ENCODE measurements at regions not wholly inside any gene's neighbourhood (a gene's known extent, or its start where the extent isn't known, plus 50 kb on each side); places are given as distances from the start of the nearest gene placed in this dataset.

GRCh38 chr3:132196113-132196512 lies 121.1 kb upstream of the ACP3 start:
- TF ChIP-seq POLR2AphosphoS5 (IDR thresholded peaks at IDR 0.05; ENCODE audit: low read depth, low read length) (no peak), POLR2A (IDR thresholded peaks at IDR 0.05; ENCODE audit: low read depth, low read length) (no peak), TAF1 (IDR thresholded peaks at IDR 0.05; ENCODE audit: borderline replicate concordance, low read depth, low read length) (no peak)
- FAIRE-seq: no peak
- no peak for DNase-seq (ENCODE audit: insufficient read length)

- DNase-seq (ENCODE audit: insufficient read length) (no peak), FAIRE-seq (no peak)
- TF ChIP-seq POLR2A (IDR thresholded peaks at IDR 0.05; ENCODE audit: low read depth, low read length) (no peak), TAF1 (IDR thresholded peaks at IDR 0.05; ENCODE audit: borderline replicate concordance, low read depth, low read length) (no peak), POLR2AphosphoS5 (IDR thresholded peaks at IDR 0.05; ENCODE audit: low read depth, low read length) (no peak)
Measured at GRCh38 chr3:132198516-132198915, 118.7 kb upstream of the ACP3 start.

- FAIRE-seq: no peak
- no peak for TF ChIP-seq POLR2A (IDR thresholded peaks at IDR 0.05; ENCODE audit: low read depth, low read length)
- TF ChIP-seq TAF1 (IDR thresholded peaks at IDR 0.05; ENCODE audit: borderline replicate concordance, low read depth, low read length): no peak
- no peak for TF ChIP-seq POLR2AphosphoS5 (IDR thresholded peaks at IDR 0.05; ENCODE audit: low read depth, low read length)
- DNase-seq (ENCODE audit: insufficient read length): no peak
Measured at GRCh38 chr3:132199451-132199850, 117.8 kb upstream of the ACP3 start.

- no peak for TF ChIP-seq POLR2A (IDR thresholded peaks at IDR 0.05; ENCODE audit: low read depth, low read length)
- TF ChIP-seq POLR2AphosphoS5 (IDR thresholded peaks at IDR 0.05; ENCODE audit: low read depth, low read length): no peak
- no peak for TF ChIP-seq TAF1 (IDR thresholded peaks at IDR 0.05; ENCODE audit: borderline replicate concordance, low read depth, low read length)
- FAIRE-seq (no peak), DNase-seq (ENCODE audit: insufficient read length) (no peak)
Measured at GRCh38 chr3:132202586-132202985, 114.6 kb upstream of the ACP3 start.

GRCh38 chr3:132203889-132204596 lies 113.2 kb upstream of the ACP3 start:
- no peak for TF ChIP-seq POLR2A (IDR thresholded peaks at IDR 0.05; ENCODE audit: low read depth, low read length)
- TF ChIP-seq POLR2AphosphoS5 (IDR thresholded peaks at IDR 0.05; ENCODE audit: low read depth, low read length): no peak
- TF ChIP-seq TAF1 (IDR thresholded peaks at IDR 0.05; ENCODE audit: borderline replicate concordance, low read depth, low read length): no peak
- DNase-seq (ENCODE audit: insufficient read length) (no peak), FAIRE-seq (no peak)

GRCh38 chr3:132205609-132206008 lies 111.6 kb upstream of the ACP3 start:
- FAIRE-seq: no peak
- no peak for DNase-seq (ENCODE audit: insufficient read length)
- TF ChIP-seq TAF1 (IDR thresholded peaks at IDR 0.05; ENCODE audit: borderline replicate concordance, low read depth, low read length) (no peak), POLR2AphosphoS5 (IDR thresholded peaks at IDR 0.05; ENCODE audit: low read depth, low read length) (no peak), POLR2A (IDR thresholded peaks at IDR 0.05; ENCODE audit: low read depth, low read length) (no peak)

GRCh38 chr3:132209855-132210254 lies 107.4 kb upstream of the ACP3 start:
- no peak for FAIRE-seq
- DNase-seq (ENCODE audit: insufficient read length): no peak
- no peak for TF ChIP-seq POLR2AphosphoS5 (IDR thresholded peaks at IDR 0.05; ENCODE audit: low read depth, low read length)
- TF ChIP-seq POLR2A (IDR thresholded peaks at IDR 0.05; ENCODE audit: low read depth, low read length): no peak
- TF ChIP-seq TAF1 (IDR thresholded peaks at IDR 0.05; ENCODE audit: borderline replicate concordance, low read depth, low read length): no peak

GRCh38 chr3:132210476-132211346 lies 106.5 kb upstream of the ACP3 start:
- FAIRE-seq (peak; percentile 85), DNase-seq (ENCODE audit: insufficient read length) (no peak)

GRCh38 chr3:132211896-132212295 lies 105.3 kb upstream of the ACP3 start:
- DNase-seq (ENCODE audit: insufficient read length) (no peak), FAIRE-seq (no peak)
- TF ChIP-seq POLR2AphosphoS5 (IDR thresholded peaks at IDR 0.05; ENCODE audit: low read depth, low read length): no peak
- no peak for TF ChIP-seq POLR2A (IDR thresholded peaks at IDR 0.05; ENCODE audit: low read depth, low read length)
- no peak for TF ChIP-seq TAF1 (IDR thresholded peaks at IDR 0.05; ENCODE audit: borderline replicate concordance, low read depth, low read length)

More at GRCh38 chr3:132210476-132211346, 106.5 kb upstream of the ACP3 start:
- TF ChIP-seq POLR2AphosphoS5 (IDR thresholded peaks at IDR 0.05; ENCODE audit: low read depth, low read length): no peak
- TF ChIP-seq POLR2A (IDR thresholded peaks at IDR 0.05; ENCODE audit: low read depth, low read length): no peak
- no peak for TF ChIP-seq TAF1 (IDR thresholded peaks at IDR 0.05; ENCODE audit: borderline replicate concordance, low read depth, low read length)

GRCh38 chr3:132218817-132219755 lies 98.1 kb upstream of the ACP3 start:
- DNase-seq (ENCODE audit: insufficient read length): no peak
- FAIRE-seq: no peak
- TF ChIP-seq POLR2AphosphoS5 (IDR thresholded peaks at IDR 0.05; ENCODE audit: low read depth, low read length): no peak
- TF ChIP-seq POLR2A (IDR thresholded peaks at IDR 0.05; ENCODE audit: low read depth, low read length): no peak
- TF ChIP-seq TAF1 (IDR thresholded peaks at IDR 0.05; ENCODE audit: borderline replicate concordance, low read depth, low read length): no peak

- TF ChIP-seq TAF1 (IDR thresholded peaks at IDR 0.05; ENCODE audit: borderline replicate concordance, low read depth, low read length) (no peak), POLR2A (IDR thresholded peaks at IDR 0.05; ENCODE audit: low read depth, low read length) (no peak), POLR2AphosphoS5 (IDR thresholded peaks at IDR 0.05; ENCODE audit: low read depth, low read length) (no peak)
- FAIRE-seq (no peak), DNase-seq (ENCODE audit: insufficient read length) (no peak)
Measured at GRCh38 chr3:132220986-132221385, 96.2 kb upstream of the ACP3 start.
